ENCODE measurements at regions not wholly inside any gene's neighbourhood (a gene's known extent, or its start where the extent isn't known, plus 50 kb on each side); places are given as distances from the start of the nearest gene placed in this dataset.

- TF ChIP-seq, protein P1, sequence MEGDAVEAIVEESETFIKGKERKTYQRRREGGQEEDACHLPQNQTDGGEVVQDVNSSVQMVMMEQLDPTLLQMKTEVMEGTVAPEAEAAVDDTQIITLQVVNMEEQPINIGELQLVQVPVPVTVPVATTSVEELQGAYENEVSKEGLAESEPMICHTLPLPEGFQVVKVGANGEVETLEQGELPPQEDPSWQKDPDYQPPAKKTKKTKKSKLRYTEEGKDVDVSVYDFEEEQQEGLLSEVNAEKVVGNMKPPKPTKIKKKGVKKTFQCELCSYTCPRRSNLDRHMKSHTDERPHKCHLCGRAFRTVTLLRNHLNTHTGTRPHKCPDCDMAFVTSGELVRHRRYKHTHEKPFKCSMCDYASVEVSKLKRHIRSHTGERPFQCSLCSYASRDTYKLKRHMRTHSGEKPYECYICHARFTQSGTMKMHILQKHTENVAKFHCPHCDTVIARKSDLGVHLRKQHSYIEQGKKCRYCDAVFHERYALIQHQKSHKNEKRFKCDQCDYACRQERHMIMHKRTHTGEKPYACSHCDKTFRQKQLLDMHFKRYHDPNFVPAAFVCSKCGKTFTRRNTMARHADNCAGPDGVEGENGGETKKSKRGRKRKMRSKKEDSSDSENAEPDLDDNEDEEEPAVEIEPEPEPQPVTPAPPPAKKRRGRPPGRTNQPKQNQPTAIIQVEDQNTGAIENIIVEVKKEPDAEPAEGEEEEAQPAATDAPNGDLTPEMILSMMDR (IDR thresholded peaks at IDR 0.05; ENCODE audit: low read depth, low read length), result no peak
- TF ChIP-seq POLR2A (IDR thresholded peaks at IDR 0.05; ENCODE audit: extremely low read depth, insufficient read length), result no peak
- no peak for TF ChIP-seq MYC (IDR thresholded peaks at IDR 0.05; ENCODE audit: low read depth, low read length)
These were observed 62.4 kb upstream of the WDFY3 start for GRCh38 chr4:85028910-85029309.
